ENCODE measurements at regions not wholly inside any gene's neighbourhood (a gene's known extent, or its start where the extent isn't known, plus 50 kb on each side); places are given as distances from the start of the nearest gene placed in this dataset.
"Not testable (repeated sequence)": the region's sequence is repeated elsewhere in the genome, so short reads cannot be mapped to it uniquely, and the experiment has no call there.

- no peaks in the 10 kb centered on the region for H3K9me3 Mint-ChIP-seq
- no peaks in the 10 kb centered on the region for H3K36me3 Mint-ChIP-seq (ENCODE audit: low read depth)
- TF ChIP-seq CTCF (IDR thresholded peaks at IDR 0.05; ENCODE audit: unreplicated experiment in 3 of 3): no peak
- H3K27ac Mint-ChIP-seq: no peak overlapping the region
- H3K4me3 Mint-ChIP-seq: no peak overlapping the region
- no peaks in the 10 kb centered on the region for H3K27me3 Mint-ChIP-seq (ENCODE audit: low read depth)
- H3K4me1 Mint-ChIP-seq: no peaks in the 10 kb centered on the region
Observed at GRCh38 chr9:73089304-73089985, 62.2 kb upstream of the ANXA1 start.

GRCh38 chr9:73087876-73088275 lies 63.8 kb upstream of the ANXA1 start:
- H3K4me3 Mint-ChIP-seq; H3K36me3 Mint-ChIP-seq (ENCODE audit: low read depth); H3K27me3 Mint-ChIP-seq (ENCODE audit: low read depth); H3K4me1 Mint-ChIP-seq; H3K9me3 Mint-ChIP-seq; H3K27ac Mint-ChIP-seq: not testable (repeated sequence)

GRCh38 chr9:73083519-73083918 lies 68.1 kb upstream of the ANXA1 start:
- TF ChIP-seq CTCF (IDR thresholded peaks at IDR 0.05; ENCODE audit: unreplicated experiment in 3 of 3): no peak
- H3K4me3 Mint-ChIP-seq: no peak overlapping the region
- no peaks in the 10 kb centered on the region for H3K36me3 Mint-ChIP-seq (ENCODE audit: low read depth)
- H3K4me1 Mint-ChIP-seq: peaks cover 14% of the 10 kb centered on the region
- no peak overlapping the region for H3K27ac Mint-ChIP-seq
- H3K9me3 Mint-ChIP-seq: no peaks in the 10 kb centered on the region
- H3K27me3 Mint-ChIP-seq (ENCODE audit: low read depth): no peaks in the 10 kb centered on the region

DNA sequence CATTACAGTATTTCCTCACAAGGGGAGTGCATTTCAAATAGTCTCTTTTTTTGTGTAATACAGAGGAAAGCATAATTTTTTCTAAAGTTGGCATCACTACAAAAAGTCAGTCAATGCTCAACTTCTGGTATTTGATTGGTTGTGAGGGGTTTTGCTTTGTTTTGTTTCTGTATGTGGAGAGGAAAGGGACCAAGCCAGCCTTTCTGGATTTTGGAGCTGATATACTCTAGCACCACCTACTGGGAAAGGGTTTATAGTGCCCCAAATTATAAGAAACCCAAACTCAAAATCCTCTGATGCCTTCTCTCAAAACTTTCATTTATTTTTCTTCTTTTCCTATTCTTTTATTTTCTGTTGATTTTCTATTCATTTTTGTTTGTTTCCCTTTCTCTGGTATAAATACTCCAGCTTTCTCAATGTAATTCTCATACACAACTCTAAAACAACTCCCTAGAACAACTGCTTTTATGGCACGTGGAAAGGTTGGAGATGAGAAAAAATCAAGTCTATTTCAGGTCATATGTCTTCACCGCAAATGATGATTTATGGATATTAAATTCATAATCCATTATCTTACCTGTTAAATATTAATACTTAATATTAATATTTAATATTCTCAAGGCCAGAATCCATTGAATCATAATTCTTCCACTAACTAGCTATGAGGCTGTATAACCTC lies 69.5 kb upstream of the ANXA1 start:
- Mint-ChIP-seq H3K27ac (peak overlapping the region in 2 of 3 experiments; percentile 28 to 73), H3K27me3 (ENCODE audit: low read depth) (no peaks in the 10 kb centered on the region), H3K9me3 (no peaks in the 10 kb centered on the region), H3K36me3 (ENCODE audit: low read depth) (no peaks in the 10 kb centered on the region), H3K4me1 (peaks cover 14% of the 10 kb centered on the region), H3K4me3 (no peak overlapping the region)
- peak; percentile 76 to 80 (median 76) for TF ChIP-seq CTCF (IDR thresholded peaks at IDR 0.05; ENCODE audit: unreplicated experiment in 3 of 3)

DNA sequence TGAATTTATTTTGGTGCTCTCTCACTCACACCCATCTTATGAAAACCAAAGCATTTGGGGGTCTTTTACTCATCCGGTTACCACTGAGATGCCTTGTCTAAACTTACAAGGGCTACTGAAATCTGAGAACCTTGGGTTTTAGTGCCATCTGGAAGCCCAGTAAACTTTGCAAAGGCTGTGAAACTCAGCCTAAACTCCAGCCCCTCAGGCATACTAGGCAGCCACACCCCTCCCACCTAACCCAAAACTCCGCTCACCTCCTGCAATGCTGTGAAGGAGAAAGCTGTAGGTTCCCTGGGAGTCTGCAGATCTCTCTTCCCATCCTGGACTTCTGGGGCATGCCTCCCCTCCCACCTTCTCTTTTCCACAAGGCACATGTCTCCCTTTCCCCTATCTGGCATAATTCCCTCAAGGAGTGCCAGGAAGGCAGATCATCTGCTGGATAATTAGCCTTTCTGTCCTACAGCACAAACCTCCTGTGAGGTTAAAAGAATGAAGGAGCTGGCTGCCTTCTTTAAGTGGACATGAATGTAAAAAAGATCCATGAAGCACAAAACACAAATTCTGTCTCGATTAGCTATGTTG lies 71.5 kb upstream of the ANXA1 start:
- Mint-ChIP-seq H3K36me3 (ENCODE audit: low read depth) (no peaks in the 10 kb centered on the region), H3K9me3 (no peaks in the 10 kb centered on the region), H3K4me1 (peaks cover 14% of the 10 kb centered on the region), H3K4me3 (no peak overlapping the region), H3K27me3 (ENCODE audit: low read depth) (no peaks in the 10 kb centered on the region), H3K27ac (peak overlapping the region in 2 of 3 experiments; percentile 8 to 36)
- TF ChIP-seq CTCF (IDR thresholded peaks at IDR 0.05; ENCODE audit: unreplicated experiment in 3 of 3): no peak

DNA sequence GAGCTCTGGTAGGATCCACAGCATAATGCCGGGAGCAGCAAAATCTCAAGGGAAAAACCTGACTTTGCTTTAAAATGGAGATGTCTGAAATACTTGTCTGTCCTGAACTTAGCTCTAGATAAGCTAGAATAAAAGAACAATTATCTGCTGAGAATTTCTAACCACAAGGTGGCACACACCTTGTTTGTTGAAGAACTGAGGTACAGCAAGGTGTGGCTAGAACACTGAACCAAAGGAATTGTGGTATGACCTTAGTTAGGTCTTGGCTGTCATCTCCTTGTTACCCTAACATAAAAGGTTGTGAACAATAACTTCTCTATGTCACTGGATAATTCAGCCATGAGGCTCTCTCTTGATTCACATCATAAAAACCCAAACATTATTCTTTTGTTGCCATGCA lies 72.3 kb upstream of the ANXA1 start:
- Mint-ChIP-seq H3K4me3 (no peak overlapping the region), H3K27ac (no peak overlapping the region), H3K4me1 (peaks cover 14% of the 10 kb centered on the region), H3K9me3 (no peaks in the 10 kb centered on the region), H3K27me3 (ENCODE audit: low read depth) (no peaks in the 10 kb centered on the region), H3K36me3 (ENCODE audit: low read depth) (no peaks in the 10 kb centered on the region)
- TF ChIP-seq CTCF (IDR thresholded peaks at IDR 0.05; ENCODE audit: unreplicated experiment in 3 of 3): no peak

Data from nephron (organoid).